ENCODE measurements at regions not wholly inside any gene's neighbourhood (a gene's known extent, or its start where the extent isn't known, plus 50 kb on each side); places are given as distances from the start of the nearest gene placed in this dataset.

GRCh38 chr9:18368206-18368605 lies 105.7 kb upstream of the ADAMTSL1 start:
- no peak overlapping the region for H3K4me3 ChIP-seq (ENCODE audit: control insufficient read depth, low read depth, low read length)
- TF ChIP-seq CTCF (conservative IDR thresholded peaks at IDR 0.05; ENCODE audit: control insufficient read depth, insufficient read depth, low read depth, low read length), result no peak
- DNase-seq (ENCODE audit: low read depth), result peak; percentile 28

GRCh38 chr9:18371141-18371540 lies 102.8 kb upstream of the ADAMTSL1 start:
- TF ChIP-seq CTCF (conservative IDR thresholded peaks at IDR 0.05; ENCODE audit: control insufficient read depth, insufficient read depth, low read depth, low read length), result no peak
- DNase-seq (ENCODE audit: low read depth), result no peak
- no peak overlapping the region for H3K4me3 ChIP-seq (ENCODE audit: control insufficient read depth, low read depth, low read length)

- no peak overlapping the region for H3K4me3 ChIP-seq (ENCODE audit: control insufficient read depth, low read depth, low read length)
- no peak for DNase-seq (ENCODE audit: low read depth)
- no peak for TF ChIP-seq CTCF (conservative IDR thresholded peaks at IDR 0.05; ENCODE audit: control insufficient read depth, insufficient read depth, low read depth, low read length)
Observed at GRCh38 chr9:18371621-18372020, 102.3 kb upstream of the ADAMTSL1 start.

DNA sequence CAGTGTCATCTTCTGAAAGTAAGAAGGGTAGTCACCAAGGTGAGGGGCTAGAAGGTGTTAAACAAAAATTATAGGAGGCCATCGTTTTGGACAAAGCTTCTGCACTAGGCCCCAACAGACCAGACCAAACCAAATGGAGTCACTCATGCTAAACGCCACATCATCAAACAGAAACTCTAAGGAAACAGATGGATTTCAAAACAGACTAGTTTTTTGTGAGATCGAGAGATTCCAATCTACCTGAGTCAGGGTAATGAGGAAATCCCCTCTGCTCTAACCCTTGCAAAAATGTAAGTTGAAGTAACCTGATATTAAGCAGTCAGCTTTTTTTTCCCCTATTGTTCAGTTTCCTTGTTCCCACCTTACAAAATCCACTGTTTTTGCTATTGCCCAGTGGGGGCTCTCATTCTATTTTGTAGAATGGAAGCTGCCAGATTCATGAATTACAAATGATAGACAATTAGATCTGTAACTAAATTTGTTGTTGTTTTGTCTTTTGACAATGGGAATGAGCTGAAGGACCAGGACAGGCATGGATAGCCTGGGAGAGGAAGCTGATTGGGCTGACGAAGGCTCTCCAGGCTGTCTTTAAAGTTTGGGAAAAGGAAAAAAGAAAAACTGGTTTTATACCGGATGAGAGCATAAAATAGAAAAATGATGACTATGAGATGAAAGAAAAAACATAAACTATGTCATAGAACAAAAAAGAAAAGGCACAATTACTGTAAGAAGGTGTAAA lies 94.7 kb upstream of the ADAMTSL1 start:
- no peak for TF ChIP-seq CTCF (conservative IDR thresholded peaks at IDR 0.05; ENCODE audit: control insufficient read depth, insufficient read depth, low read depth, low read length)
- no peak overlapping the region for H3K4me3 ChIP-seq (ENCODE audit: control insufficient read depth, low read depth, low read length)
- peak; percentile 84 for DNase-seq (ENCODE audit: low read depth)

GRCh38 chr9:18382243-18382642 lies 91.7 kb upstream of the ADAMTSL1 start:
- no peak for DNase-seq (ENCODE audit: low read depth)
- TF ChIP-seq CTCF (conservative IDR thresholded peaks at IDR 0.05; ENCODE audit: control insufficient read depth, insufficient read depth, low read depth, low read length), result no peak
- no peak overlapping the region for H3K4me3 ChIP-seq (ENCODE audit: control insufficient read depth, low read depth, low read length)

DNA sequence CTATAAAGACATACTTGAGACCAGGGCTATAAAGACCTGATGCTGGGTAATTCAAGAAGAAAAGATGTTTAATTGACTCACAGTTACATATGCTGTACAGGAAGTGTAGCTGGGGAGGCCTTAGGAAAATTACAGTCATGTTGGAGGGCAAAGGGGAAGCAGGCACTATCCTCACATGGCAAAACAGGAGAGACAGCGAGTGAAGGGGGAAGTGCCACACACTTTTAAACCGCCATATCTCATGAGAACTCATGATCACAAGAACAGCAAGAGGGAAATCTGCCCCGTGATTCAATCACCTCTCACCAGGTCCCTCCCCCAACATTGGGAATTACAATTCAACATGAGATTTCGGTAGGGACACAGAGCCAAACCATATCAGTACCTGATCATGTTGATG lies 89.9 kb upstream of the ADAMTSL1 start:
- H3K4me3 ChIP-seq (ENCODE audit: control insufficient read depth, low read depth, low read length), result no peak overlapping the region
- peak; percentile 24 for DNase-seq (ENCODE audit: low read depth)
- no peak for TF ChIP-seq CTCF (conservative IDR thresholded peaks at IDR 0.05; ENCODE audit: control insufficient read depth, insufficient read depth, low read depth, low read length)
